ENCODE measurements at regions not wholly inside any gene's neighbourhood (a gene's known extent, or its start where the extent isn't known, plus 50 kb on each side); places are given as distances from the start of the nearest gene placed in this dataset.

DNA sequence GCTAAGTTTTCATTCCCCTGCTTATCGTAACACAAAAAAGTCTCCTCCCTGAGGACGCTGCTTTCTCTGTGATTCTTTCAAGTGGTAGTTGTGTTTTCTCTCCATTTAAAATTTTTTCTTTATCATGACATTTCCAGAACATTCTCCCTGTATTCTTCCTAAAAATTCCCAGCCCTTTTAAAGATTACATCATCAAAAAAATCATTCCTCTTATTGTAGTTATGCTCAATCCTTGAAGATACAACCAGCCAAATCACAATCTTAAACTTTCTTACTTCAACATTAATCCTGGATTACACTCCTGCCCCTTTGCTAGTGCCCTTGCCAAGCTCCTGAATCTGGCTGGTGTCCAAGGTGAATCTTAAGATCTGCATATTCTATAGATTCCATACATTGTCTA lies 163.7 kb upstream of the CBLB start:
- DNase-seq, result no peak
- CTCF ChIA-PET, result no interaction called here
- Mint-ChIP-seq H3K4me3 (no peak overlapping the region), H3K9me3 (peaks cover 1% of the 10 kb centered on the region), H3K4me1 (ENCODE audit: low read depth) (no peaks in the 10 kb centered on the region), H3K27me3 (ENCODE audit: low read depth) (no peaks in the 10 kb centered on the region), H3K36me3 (ENCODE audit: low read depth) (no peaks in the 10 kb centered on the region), H3K27ac (no peak overlapping the region)
- intact Hi-C loops (cut with micrococcal nuclease), result no loop called here

DNA sequence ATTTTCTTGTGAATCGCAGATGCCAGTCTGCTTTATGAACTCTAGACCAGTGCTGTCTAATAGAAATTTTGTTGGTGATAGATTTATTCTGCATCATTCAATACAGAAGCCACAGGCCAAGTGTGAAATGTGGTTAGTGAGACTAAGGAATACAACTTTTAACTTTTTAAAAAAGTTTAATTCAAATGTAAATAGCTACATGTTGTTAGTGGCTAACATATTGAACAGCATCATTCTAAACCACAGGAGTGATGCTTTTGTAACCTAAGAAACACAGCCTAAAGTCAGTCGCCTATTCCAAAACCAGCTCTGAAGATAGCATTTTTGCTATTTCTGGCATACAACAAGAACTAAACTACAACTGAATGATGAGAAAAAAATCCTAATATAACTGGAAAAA lies 164.8 kb upstream of the CBLB start:
- CTCF ChIA-PET, result no interaction called here
- intact Hi-C loops (cut with micrococcal nuclease), result no loop called here
- Mint-ChIP-seq H3K4me1 (ENCODE audit: low read depth) (no peaks in the 10 kb centered on the region), H3K27me3 (ENCODE audit: low read depth) (no peaks in the 10 kb centered on the region), H3K36me3 (ENCODE audit: low read depth) (no peaks in the 10 kb centered on the region), H3K4me3 (no peak overlapping the region), H3K9me3 (peaks cover 3% of the 10 kb centered on the region), H3K27ac (no peak overlapping the region)
- no peak for DNase-seq

- no peaks in the 10 kb centered on the region for H3K4me1 Mint-ChIP-seq (ENCODE audit: low read depth)
- intact Hi-C loops (cut with micrococcal nuclease), result no loop called here
- CTCF ChIA-PET, result interaction anchor here (1.0 kb wide), 1 partner anchor 11 kb away, joined by 3 read pairs; no protein-coding TSS in a partner anchor
- H3K27ac Mint-ChIP-seq, result no peak overlapping the region
- peaks cover 3% of the 10 kb centered on the region for H3K9me3 Mint-ChIP-seq
- H3K27me3 Mint-ChIP-seq (ENCODE audit: low read depth), result no peaks in the 10 kb centered on the region
- H3K36me3 Mint-ChIP-seq (ENCODE audit: low read depth), result no peaks in the 10 kb centered on the region
- H3K4me3 Mint-ChIP-seq, result no peak overlapping the region
- DNase-seq, result no peak
These were observed 165.5 kb upstream of the CBLB start for GRCh38 chr3:106034313-106034712.

DNA sequence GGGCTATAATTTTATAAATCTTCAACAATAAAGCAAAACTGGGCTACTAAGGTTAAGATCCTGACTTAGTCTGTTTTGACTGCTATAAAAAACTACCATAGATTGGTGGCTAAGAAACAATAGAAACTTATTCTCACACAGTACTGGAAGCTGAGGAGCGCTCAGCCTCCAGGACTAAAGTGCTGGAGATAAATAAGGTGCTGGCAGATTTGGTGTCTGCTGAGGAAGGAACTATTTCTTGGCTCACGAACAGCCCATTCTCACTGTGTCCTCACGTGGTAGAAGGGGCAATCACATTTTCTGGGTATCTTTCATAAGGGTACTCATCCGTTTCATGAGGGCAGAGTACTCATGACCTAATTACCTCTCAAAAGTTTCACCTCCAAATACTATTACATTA lies 166.8 kb upstream of the CBLB start:
- CTCF ChIA-PET, result no interaction called here
- Mint-ChIP-seq H3K9me3 (peaks cover 3% of the 10 kb centered on the region), H3K4me3 (no peak overlapping the region), H3K27ac (no peak overlapping the region), H3K36me3 (ENCODE audit: low read depth) (no peaks in the 10 kb centered on the region), H3K27me3 (ENCODE audit: low read depth) (no peaks in the 10 kb centered on the region), H3K4me1 (ENCODE audit: low read depth) (peaks cover 3% of the 10 kb centered on the region)
- intact Hi-C loops (cut with micrococcal nuclease), result no loop called here
- DNase-seq, result no peak

GRCh38 chr3:106036696-106037095 lies 167.9 kb upstream of the CBLB start:
- Mint-ChIP-seq H3K27me3 (ENCODE audit: low read depth) (no peaks in the 10 kb centered on the region), H3K36me3 (ENCODE audit: low read depth) (no peaks in the 10 kb centered on the region), H3K27ac (no peak overlapping the region), H3K9me3 (peaks cover 3% of the 10 kb centered on the region), H3K4me1 (ENCODE audit: low read depth) (peaks cover 3% of the 10 kb centered on the region), H3K4me3 (no peak overlapping the region)
- intact Hi-C loops (cut with micrococcal nuclease), result no loop called here
- no peak for DNase-seq
- CTCF ChIA-PET, result interaction anchor here (0.6 to 1.6 kb wide), 2 partner anchors 10 to 352 kb away, joined by 3 to 5 read pairs; no protein-coding TSS in a partner anchor

- Mint-ChIP-seq H3K27me3 (ENCODE audit: low read depth) (no peaks in the 10 kb centered on the region), H3K9me3 (peaks cover 6% of the 10 kb centered on the region), H3K4me1 (ENCODE audit: low read depth) (peaks cover 3% of the 10 kb centered on the region), H3K4me3 (no peak overlapping the region), H3K36me3 (ENCODE audit: low read depth) (no peaks in the 10 kb centered on the region), H3K27ac (no peak overlapping the region)
- no peak for DNase-seq
- intact Hi-C loops (cut with micrococcal nuclease), result no loop called here
- CTCF ChIA-PET, result interaction anchor here (0.9 to 1.7 kb wide), 2 partner anchors 10 to 91 kb away, joined by 3 to 5 read pairs; no protein-coding TSS in a partner anchor
These were observed 178.4 kb upstream of the CBLB start for GRCh38 chr3:106047221-106047620.

DNA sequence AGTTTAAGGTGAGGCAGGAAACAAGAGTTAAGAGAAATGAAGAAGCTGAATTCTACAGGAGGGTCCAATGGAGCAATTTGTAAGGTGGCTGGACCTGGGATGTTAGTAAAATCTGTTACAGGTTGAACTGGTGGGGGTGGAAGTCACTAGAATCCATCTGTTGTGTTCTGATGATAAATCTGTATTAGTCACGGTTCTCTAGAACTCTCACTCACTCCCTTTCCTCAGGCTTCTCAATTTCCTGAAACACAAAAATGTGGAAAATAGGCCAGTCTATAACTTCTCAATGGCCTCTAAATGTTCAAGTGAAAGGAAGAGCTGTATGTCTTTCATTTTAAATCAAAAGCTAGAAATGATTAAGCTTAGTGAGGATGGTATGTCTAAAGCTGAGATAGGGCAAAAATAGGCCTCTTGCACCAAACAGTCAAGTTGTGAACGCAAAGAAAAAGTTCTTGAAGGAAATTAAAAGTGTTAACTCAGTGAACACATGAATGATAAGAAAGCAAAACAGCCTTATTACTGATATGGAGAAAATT lies 180.2 kb upstream of the CBLB start:
- CTCF ChIA-PET, result interaction anchor here (1.0 kb wide), 1 partner anchor 8 kb away, joined by 3 read pairs; no protein-coding TSS in a partner anchor
- Mint-ChIP-seq H3K36me3 (ENCODE audit: low read depth) (no peaks in the 10 kb centered on the region), H3K4me1 (ENCODE audit: low read depth) (peaks cover 3% of the 10 kb centered on the region), H3K9me3 (peaks cover 6% of the 10 kb centered on the region), H3K27me3 (ENCODE audit: low read depth) (no peaks in the 10 kb centered on the region), H3K4me3 (no peak overlapping the region), H3K27ac (no peak overlapping the region)
- DNase-seq, result no peak
- intact Hi-C loops (cut with micrococcal nuclease), result no loop called here

- H3K9me3 Mint-ChIP-seq, result peaks cover 6% of the 10 kb centered on the region
- H3K4me3 Mint-ChIP-seq, result no peak overlapping the region
- H3K4me1 Mint-ChIP-seq (ENCODE audit: low read depth), result peaks cover 3% of the 10 kb centered on the region
- DNase-seq, result no peak
- CTCF ChIA-PET, result no interaction called here
- H3K27ac Mint-ChIP-seq, result no peak overlapping the region
- H3K36me3 Mint-ChIP-seq (ENCODE audit: low read depth), result no peaks in the 10 kb centered on the region
- H3K27me3 Mint-ChIP-seq (ENCODE audit: low read depth), result no peaks in the 10 kb centered on the region
- intact Hi-C loops (cut with micrococcal nuclease), result no loop called here
These were observed 181.0 kb upstream of the CBLB start for GRCh38 chr3:106049821-106050220.

- CTCF ChIA-PET, result interaction anchor here (0.7 kb wide), 1 partner anchor 8 kb away, joined by 3 read pairs; no protein-coding TSS in a partner anchor
- Mint-ChIP-seq H3K4me1 (ENCODE audit: low read depth) (peaks cover 11% of the 10 kb centered on the region), H3K27ac (no peak overlapping the region), H3K4me3 (no peak overlapping the region), H3K27me3 (ENCODE audit: low read depth) (no peaks in the 10 kb centered on the region), H3K9me3 (peaks cover 2% of the 10 kb centered on the region), H3K36me3 (ENCODE audit: low read depth) (no peaks in the 10 kb centered on the region)
- intact Hi-C loops (cut with micrococcal nuclease), result no loop called here
- DNase-seq, result no peak
These were observed 188.1 kb upstream of the CBLB start for GRCh38 chr3:106056931-106057330.

- no peaks in the 10 kb centered on the region for H3K36me3 Mint-ChIP-seq (ENCODE audit: low read depth)
- no peak for DNase-seq
- H3K27ac Mint-ChIP-seq, result no peak overlapping the region
- H3K9me3 Mint-ChIP-seq, result peaks cover 2% of the 10 kb centered on the region
- no peaks in the 10 kb centered on the region for H3K27me3 Mint-ChIP-seq (ENCODE audit: low read depth)
- peaks cover 11% of the 10 kb centered on the region for H3K4me1 Mint-ChIP-seq (ENCODE audit: low read depth)
- H3K4me3 Mint-ChIP-seq, result no peak overlapping the region
- intact Hi-C loops (cut with micrococcal nuclease), result no loop called here
- CTCF ChIA-PET, result interaction anchor here (0.7 kb wide), 1 partner anchor 1493 kb away, joined by 3 read pairs; no protein-coding TSS in a partner anchor
These were observed 189.7 kb upstream of the CBLB start for GRCh38 chr3:106058475-106058874.

- DNase-seq, result no peak
- intact Hi-C loops (cut with micrococcal nuclease), result no loop called here
- Mint-ChIP-seq H3K4me1 (ENCODE audit: low read depth) (peaks cover 11% of the 10 kb centered on the region), H3K9me3 (peaks cover 8% of the 10 kb centered on the region), H3K4me3 (no peak overlapping the region), H3K27me3 (ENCODE audit: low read depth) (no peaks in the 10 kb centered on the region), H3K36me3 (ENCODE audit: low read depth) (no peaks in the 10 kb centered on the region), H3K27ac (no peak overlapping the region)
- CTCF ChIA-PET, result no interaction called here
These were observed 191.2 kb upstream of the CBLB start for GRCh38 chr3:106059953-106060517.

GRCh38 chr3:106063909-106064308 lies 195.1 kb upstream of the CBLB start:
- Mint-ChIP-seq H3K36me3 (ENCODE audit: low read depth) (no peaks in the 10 kb centered on the region), H3K9me3 (peaks cover 7% of the 10 kb centered on the region), H3K27me3 (ENCODE audit: low read depth) (no peaks in the 10 kb centered on the region), H3K4me1 (ENCODE audit: low read depth) (peaks cover 13% of the 10 kb centered on the region), H3K27ac (no peak overlapping the region), H3K4me3 (no peak overlapping the region)
- intact Hi-C loops (cut with micrococcal nuclease), result no loop called here
- CTCF ChIA-PET, result no interaction called here
- no peak for DNase-seq

GRCh38 chr3:106065831-106066230 lies 197.0 kb upstream of the CBLB start:
- no peak for DNase-seq
- Mint-ChIP-seq H3K9me3 (peaks cover 7% of the 10 kb centered on the region), H3K36me3 (ENCODE audit: low read depth) (no peaks in the 10 kb centered on the region), H3K27ac (no peak overlapping the region), H3K4me1 (ENCODE audit: low read depth) (peaks cover 13% of the 10 kb centered on the region), H3K27me3 (ENCODE audit: low read depth) (no peaks in the 10 kb centered on the region), H3K4me3 (no peak overlapping the region)
- CTCF ChIA-PET, result no interaction called here
- intact Hi-C loops (cut with micrococcal nuclease), result loop anchor here (5.0 kb wide), 1 partner anchor 146 kb away; no protein-coding TSS in a partner anchor
